DND-41 (cell line): ENCODE measurements at regions not wholly inside any gene's neighbourhood (a gene's known extent, or its start where the extent isn't known, plus 50 kb on each side); places are given as distances from the start of the nearest gene placed in this dataset.

ENCODE experiments used
- ATAC-seq: fragments of 200-7000 bp; cut with Tn5 transposase; 3 replicates; pipeline ENCODE4 v1.9.1; 2021; ENCODE audit warnings: low read depth; ENCODE audit not compliant: insufficient read depth
- DNase-seq: peaks from one replicate; pipeline ENCODE4 v3.0.0-alpha.2; 2020
- H2AFZ ChIP-seq: 2 replicates; pipeline ENCODE4 v1.6.0; 2012; ENCODE audit warnings: low read depth, low read length
- H3K27ac ChIP-seq: 2 replicates; pipeline ENCODE4 v1.5.1; 2012; ENCODE audit warnings: low read length, inconsistent platforms
- H3K27me3 ChIP-seq: fragments of 200-600 bp; sonication (generic); 2 replicates; pipeline ENCODE4 v1.6.0; 2012; ENCODE audit warnings: low read length, mild to moderate bottlenecking, inconsistent platforms; ENCODE audit not compliant: insufficient read depth, poor library complexity
- H3K36me3 ChIP-seq: 2 replicates; pipeline ENCODE4 v1.5.1; 2012; ENCODE audit warnings: low read length, inconsistent platforms; ENCODE audit not compliant: insufficient read depth
- H3K4me1 ChIP-seq: 2 replicates; pipeline ENCODE4 v1.5.1; 2012; ENCODE audit warnings: mild to moderate bottlenecking, low read length; ENCODE audit not compliant: insufficient read depth
- H3K4me2 ChIP-seq: 2 replicates; pipeline ENCODE4 v1.6.0; 2012; ENCODE audit warnings: mild to moderate bottlenecking, moderate library complexity, low read length, inconsistent platforms; ENCODE audit not compliant: insufficient read depth
- H3K4me3 ChIP-seq, 2 experiments: fragments of 200-600 bp in 1 of 2; shearing (Covaris generic) in 1 of 2; 2 replicates each; pipeline ENCODE4 v1.5.1; 2012 to 2016; ENCODE audit warnings: inconsistent platforms in 2 of 2, low read length in 2 of 2, mild to moderate bottlenecking in 2 of 2, low read depth in 1 of 2, moderate library complexity in 1 of 2
- H3K79me2 ChIP-seq: 2 replicates; pipeline ENCODE4 v1.6.0; 2012; ENCODE audit warnings: low read length, inconsistent platforms; ENCODE audit not compliant: insufficient read depth
- H3K9ac ChIP-seq: 2 replicates; pipeline ENCODE4 v1.6.0; 2012; ENCODE audit warnings: low read depth, mild to moderate bottlenecking, inconsistent platforms, low read length, moderate library complexity
- H3K9me3 ChIP-seq: 2 replicates; pipeline ENCODE4 v1.5.1; 2012; ENCODE audit warnings: low read length, moderate library complexity, mild to moderate bottlenecking, inconsistent platforms; ENCODE audit not compliant: insufficient read depth, severe bottlenecking
- H4K20me1 ChIP-seq: 2 replicates; pipeline ENCODE4 v1.6.0; 2012; ENCODE audit warnings: low read length; ENCODE audit not compliant: insufficient read depth
- EZH2 ChIP-seq: IDR thresholded peaks from 3 replicates; pipeline ENCODE4 v1.6.1; 2012; ENCODE audit warnings: borderline replicate concordance, low read depth, mild to moderate bottlenecking, moderate library complexity, low read length, inconsistent platforms; ENCODE audit not compliant: severe bottlenecking
- TF ChIP-seq, protein P1 (sequence below): IDR thresholded peaks from 2 replicates; pipeline ENCODE4 v1.5.1; 2012; ENCODE audit warnings: borderline replicate concordance, low read length, moderate library complexity, mild to moderate bottlenecking; ENCODE audit not compliant: poor library complexity, severe bottlenecking; ENCODE audit errors: extremely low read depth

DNA sequence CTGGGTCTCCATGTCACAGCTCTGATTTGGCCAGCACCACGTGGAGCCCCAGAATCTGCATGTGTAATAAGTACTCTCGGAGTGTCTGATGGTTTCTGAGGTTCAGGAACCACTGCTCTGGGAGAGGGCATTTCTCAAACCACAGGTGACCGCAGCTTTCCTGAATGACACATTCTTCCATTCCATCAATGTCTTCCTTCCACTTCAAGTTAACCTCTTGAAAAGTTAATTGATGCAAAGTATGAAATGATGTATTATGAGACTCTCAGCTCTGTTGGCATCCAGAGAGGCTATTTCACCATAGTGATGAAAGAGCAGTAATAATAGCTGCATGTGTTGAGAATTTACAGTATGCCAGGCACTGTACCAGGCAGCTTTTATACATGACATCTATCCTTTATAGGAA lies 61.3 kb upstream of the CRIM1 start:
- H4K20me1 ChIP-seq: no peaks in the 10 kb centered on the region
- no peak for ATAC-seq

DNA sequence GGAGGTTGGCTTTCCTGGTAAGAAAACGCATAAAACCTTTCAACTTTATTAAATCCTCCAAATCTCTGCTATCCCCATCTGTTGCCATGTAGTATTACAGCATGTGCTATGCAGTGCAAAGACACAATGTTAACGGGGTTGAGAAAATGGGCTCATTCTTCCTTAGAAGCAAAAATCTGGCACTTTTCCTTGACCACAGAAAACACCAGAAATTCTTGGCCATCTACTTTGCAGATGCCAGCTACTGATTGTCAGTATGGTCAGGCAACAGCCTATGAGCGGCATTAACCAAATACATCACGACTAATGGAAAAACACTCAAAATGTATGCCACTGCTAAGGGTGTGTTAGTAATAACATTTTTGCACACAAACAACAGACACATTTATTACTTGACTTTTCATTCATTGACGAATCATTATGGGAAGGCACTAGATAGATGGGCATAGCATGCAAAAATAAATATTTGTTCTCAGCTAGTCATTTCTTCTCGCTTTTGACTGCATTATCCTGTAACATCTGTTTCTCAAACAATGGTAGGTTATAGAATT lies 65.2 kb upstream of the CRIM1 start:
- DNase-seq (no peak), ATAC-seq (no peak)
- Histone ChIP-seq H3K27me3 (no peaks in the 10 kb centered on the region), H3K4me2 (no peak overlapping the region), H3K4me3 (no peak overlapping the region), H3K79me2 (no peaks in the 10 kb centered on the region), H3K9me3 (no peaks in the 10 kb centered on the region), H3K36me3 (no peaks in the 10 kb centered on the region), H2AFZ (no peak overlapping the region), H4K20me1 (no peaks in the 10 kb centered on the region), H3K27ac (no peak overlapping the region), H3K9ac (no peak overlapping the region), H3K4me1 (no peaks in the 10 kb centered on the region)
- TF ChIP-seq, protein P1, sequence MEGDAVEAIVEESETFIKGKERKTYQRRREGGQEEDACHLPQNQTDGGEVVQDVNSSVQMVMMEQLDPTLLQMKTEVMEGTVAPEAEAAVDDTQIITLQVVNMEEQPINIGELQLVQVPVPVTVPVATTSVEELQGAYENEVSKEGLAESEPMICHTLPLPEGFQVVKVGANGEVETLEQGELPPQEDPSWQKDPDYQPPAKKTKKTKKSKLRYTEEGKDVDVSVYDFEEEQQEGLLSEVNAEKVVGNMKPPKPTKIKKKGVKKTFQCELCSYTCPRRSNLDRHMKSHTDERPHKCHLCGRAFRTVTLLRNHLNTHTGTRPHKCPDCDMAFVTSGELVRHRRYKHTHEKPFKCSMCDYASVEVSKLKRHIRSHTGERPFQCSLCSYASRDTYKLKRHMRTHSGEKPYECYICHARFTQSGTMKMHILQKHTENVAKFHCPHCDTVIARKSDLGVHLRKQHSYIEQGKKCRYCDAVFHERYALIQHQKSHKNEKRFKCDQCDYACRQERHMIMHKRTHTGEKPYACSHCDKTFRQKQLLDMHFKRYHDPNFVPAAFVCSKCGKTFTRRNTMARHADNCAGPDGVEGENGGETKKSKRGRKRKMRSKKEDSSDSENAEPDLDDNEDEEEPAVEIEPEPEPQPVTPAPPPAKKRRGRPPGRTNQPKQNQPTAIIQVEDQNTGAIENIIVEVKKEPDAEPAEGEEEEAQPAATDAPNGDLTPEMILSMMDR: no peak
- no peak for TF ChIP-seq EZH2

More for the DNA sequence above, 61.3 kb upstream of the CRIM1 start:
- no peak overlapping the region for H3K4me2 ChIP-seq
- no peak overlapping the region for H3K27ac ChIP-seq
- no peak for DNase-seq
- no peak overlapping the region for H3K4me3 ChIP-seq
- no peaks in the 10 kb centered on the region for H3K4me1 ChIP-seq
- no peak overlapping the region for H3K9ac ChIP-seq
- H2AFZ ChIP-seq: no peak overlapping the region
- TF ChIP-seq EZH2: no peak
- TF ChIP-seq, protein P1: no peak
- no peaks in the 10 kb centered on the region for H3K79me2 ChIP-seq
- H3K9me3 ChIP-seq: no peaks in the 10 kb centered on the region
- H3K36me3 ChIP-seq: no peaks in the 10 kb centered on the region
- H3K27me3 ChIP-seq: no peaks in the 10 kb centered on the region

DNA sequence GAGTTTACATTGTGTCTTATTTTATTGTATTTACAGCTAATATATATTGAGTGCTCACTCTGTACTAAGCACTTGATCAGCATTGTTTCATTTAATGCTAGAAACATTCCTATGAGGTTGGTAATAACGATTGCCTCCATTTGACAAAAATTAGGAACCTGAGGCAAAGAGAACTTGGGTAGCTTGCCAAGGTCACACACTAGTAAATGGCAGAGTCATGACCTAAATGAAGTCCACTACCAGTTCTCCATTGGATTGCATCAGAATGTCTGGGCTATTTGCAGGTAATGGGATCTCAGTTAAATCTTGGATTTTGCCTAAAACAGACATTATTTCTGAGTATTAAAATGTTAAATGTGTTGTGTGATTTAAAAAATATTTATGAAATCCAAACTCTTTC lies 65.8 kb upstream of the CRIM1 start:
- Histone ChIP-seq H3K9me3 (no peaks in the 10 kb centered on the region), H3K79me2 (no peaks in the 10 kb centered on the region), H3K27me3 (no peaks in the 10 kb centered on the region), H4K20me1 (no peaks in the 10 kb centered on the region), H3K36me3 (no peaks in the 10 kb centered on the region), H3K4me3 (no peak overlapping the region), H2AFZ (no peak overlapping the region), H3K4me1 (no peaks in the 10 kb centered on the region), H3K4me2 (no peak overlapping the region), H3K27ac (no peak overlapping the region), H3K9ac (no peak overlapping the region)
- TF ChIP-seq, protein P1: no peak
- TF ChIP-seq EZH2: no peak
- DNase-seq (no peak), ATAC-seq (no peak)
